NCI-H187 (cell line): ENCODE measurements at regions not wholly inside any gene's neighbourhood (a gene's known extent, or its start where the extent isn't known, plus 50 kb on each side); places are given as distances from the start of the nearest gene placed in this dataset.
"Not testable (repeated sequence)": the region's sequence is repeated elsewhere in the genome, so short reads cannot be mapped to it uniquely, and the experiment has no call there.

Experiments
- DNase-seq, 2 experiments: peaks; one replicate each; lab custom pipeline; 2025; lab: John Stamatoyannopoulos, UW

DNA sequence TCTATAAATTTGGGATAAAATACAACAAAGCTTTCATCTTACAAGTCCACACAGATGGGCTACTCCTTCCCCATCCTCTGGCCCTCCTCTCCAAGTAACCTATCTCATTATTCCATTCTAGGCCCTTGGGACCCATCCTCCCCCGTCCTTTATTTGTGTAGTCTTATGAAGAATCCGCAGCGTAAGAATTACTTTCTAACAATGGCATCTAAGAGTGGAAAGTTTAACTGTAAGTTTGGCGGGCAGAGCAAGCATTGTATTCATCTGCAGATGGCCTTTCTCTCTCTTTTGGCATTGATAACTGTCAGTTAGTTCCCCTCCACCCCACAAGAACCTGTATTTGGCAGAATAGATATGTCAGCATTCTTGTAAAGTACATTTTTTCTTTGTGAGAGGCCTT is 91.9 kb upstream of the TSPAN2 start:
- DNase-seq, result no peak

DNA sequence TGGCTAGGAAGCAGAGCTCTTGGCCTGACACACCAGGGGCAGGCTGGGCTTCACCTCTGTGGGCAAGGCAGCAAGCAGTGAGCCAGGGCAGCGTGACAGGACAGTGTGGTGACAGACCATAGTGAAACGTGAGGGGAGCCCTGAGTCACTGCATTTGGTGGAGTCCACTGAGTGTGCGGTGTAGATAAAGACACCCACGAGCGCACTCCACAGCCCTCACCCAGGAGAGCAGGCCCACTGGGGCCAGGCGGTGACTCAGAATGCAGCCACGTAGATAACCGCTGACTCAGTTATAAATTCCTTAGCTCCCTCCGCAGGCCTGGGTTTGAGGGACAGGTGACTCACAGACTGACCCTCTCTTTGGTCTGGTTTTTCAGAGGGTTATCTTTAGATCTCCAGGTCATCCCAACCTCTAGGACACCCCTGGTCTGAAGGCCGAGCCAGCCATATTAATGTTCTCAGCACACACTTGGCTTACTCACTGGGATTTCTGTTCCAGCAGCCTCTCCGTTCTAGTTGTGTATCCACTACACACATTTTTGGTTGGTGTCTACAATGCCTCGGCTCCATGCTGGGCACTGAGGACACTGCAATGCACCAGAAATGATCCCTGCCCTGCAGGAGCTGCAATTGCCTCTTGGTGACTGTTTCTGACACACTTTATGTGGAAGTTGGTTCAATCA is 90.2 kb upstream of the TSPAN2 start:
- DNase-seq, result no peak

DNA sequence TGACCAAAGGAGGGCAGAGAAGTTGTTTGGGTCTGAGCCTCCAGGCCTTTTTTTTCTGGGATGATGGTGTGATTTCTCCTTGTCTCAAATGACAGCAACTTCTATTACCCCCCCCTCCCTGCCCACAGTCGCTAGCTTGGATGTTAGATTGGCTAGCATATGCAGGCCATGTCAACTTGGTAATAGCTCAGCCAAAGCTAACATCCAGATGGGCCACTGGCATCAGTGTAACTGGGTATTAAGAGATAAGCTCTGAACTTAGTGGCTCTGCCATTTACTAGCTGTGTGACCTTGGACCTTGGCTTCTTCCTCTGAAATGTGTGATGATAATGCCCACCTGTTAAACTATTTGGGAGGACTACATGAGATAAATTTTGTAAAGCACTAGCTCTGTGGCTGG is 86.9 kb upstream of the TSPAN2 start:
- DNase-seq, result no peak

DNA sequence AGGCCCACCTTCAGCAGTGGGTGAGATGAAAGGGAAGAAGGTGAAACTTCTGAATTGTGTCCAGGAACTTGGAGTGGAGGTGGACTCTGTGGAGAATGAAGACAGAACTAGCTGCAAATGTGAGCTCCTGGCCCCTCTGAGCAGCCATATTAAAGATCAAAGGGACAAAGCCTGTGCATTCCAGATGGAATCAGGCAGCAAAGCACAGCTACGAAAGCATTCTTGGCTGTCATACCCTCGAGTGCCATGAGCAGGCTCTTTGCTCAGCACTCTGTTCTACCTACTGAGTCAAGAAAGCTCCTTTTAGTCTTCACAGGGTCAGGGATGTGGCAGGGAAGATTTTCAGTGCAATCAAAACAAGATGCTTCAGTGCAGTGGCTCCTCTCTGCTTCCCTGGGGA is 86.3 kb upstream of the TSPAN2 start:
- no peak for DNase-seq

DNA sequence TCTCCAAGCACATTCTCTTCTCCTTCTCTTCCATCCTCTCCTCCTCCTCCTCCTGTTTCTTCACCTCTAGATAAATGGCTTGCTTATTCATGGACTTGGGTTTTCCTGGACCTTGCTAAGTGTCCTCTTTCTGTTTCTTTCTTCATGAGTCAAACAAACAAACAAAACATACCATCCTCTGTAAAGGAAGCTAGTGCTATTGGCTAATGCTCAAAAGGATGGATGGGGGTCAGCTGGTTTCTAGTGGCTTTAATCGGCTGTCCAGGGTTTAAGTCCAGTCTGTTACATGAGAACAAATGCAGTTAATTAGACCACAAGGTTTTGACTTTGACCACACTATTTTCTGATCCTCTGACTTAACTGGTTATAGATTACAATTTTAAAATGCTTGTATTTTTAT is 83.8 kb upstream of the TSPAN2 start:
- no peak for DNase-seq

DNA sequence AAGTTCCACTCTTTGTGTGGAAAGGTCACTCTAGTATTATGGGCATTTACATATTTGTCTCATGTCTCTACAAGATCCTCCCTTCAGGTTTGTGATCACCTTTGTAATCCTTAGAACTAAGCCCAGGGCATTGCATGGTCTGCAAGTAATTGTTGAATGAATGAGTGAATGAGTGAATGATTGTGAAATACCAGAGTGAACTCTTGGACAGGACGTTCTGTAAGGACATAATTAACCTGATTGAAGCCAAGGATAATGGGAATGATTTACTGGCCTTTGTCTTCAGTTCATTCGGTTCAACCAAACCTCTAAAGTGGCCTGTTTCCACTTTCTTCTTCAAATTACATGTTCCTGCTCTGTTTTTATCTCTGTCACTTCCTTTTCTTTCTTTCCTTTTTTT is 83.0 kb upstream of the TSPAN2 start:
- no peak for DNase-seq

DNA sequence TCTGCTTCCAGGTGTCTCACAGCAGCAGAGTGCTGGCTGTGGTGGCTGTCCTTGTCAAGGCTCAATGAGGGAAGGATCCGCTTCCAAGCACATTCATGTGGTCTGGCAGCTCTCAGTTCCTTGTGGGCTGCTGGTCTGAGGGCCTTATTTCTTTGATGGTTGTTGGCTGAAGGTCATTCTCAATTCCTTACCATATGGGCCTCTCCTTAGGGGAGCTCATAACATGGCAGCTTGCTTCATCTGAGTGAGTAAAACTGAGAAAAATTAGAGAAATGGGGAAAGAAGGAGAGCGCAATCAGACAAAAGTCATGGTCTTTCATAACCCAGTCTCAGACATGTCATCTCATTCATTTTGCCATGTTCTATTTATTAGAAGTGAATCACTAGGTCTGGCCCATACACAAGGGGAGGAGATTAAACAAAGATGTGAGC is 81.7 kb upstream of the TSPAN2 start:
- no peak for DNase-seq

DNA sequence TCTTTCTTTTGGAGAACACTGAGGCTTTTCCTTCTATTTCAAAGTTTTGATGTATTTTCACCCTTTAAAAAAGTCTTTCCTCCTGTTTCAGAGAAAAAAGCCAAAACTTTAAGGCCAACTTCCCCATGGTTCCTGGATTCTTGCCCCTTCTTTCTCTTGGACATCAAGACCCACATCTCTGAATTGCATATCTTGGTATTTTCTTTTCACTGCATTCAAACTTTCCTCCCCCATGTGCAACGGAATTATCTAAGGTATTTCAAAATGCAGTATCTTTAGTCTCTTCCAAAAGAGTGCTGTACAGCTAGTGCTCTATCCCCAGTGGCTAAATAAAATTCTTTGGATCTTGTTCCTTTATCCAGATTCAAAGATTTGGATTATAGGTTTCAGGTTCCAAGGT is 81.1 kb upstream of the TSPAN2 start:
- DNase-seq, result no peak

DNA sequence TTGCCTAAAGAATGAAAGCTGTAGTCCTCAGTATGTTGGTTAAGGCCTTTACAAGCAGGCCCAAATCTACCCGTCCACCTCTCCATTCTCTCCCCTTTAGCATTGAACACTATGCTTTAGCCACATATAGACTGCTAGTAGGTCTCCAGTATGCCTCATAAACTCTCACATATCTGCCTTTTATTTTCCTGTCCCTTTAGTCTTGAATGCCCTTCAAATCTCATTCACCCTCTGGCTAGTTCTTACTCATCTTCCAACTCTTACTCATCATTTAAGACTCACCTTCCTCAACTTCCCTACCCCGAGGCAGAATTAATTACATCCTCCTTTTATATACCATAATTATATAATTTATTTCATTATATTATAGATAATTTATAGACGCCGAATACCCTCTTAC is 78.7 kb upstream of the TSPAN2 start:
- DNase-seq, result no peak

DNA sequence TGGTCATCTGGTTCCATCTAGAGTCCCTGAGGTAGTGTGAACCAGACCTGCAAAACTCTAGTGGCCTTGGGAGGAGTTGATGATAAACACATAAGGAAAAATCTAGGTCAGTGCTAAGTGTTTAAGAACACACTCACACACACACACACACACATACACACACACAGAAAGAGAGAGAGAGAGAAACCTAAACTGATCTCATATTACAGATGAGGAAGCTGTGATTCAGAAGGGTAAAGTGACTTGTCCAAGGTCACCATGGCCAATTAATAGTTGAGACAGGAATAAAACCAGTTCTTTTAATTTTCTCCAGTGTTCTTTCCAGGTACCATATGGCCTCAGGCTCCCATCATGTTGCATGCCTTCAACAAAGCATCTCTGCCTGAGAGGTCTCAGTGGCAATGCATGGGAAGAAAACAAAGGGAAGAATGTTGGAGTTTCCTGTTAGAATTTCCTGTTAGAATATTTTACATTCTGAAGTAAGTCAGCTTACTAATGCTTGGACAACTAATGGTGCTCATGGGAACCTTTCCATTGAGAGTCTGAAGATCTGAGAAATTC is 77.3 kb upstream of the TSPAN2 start:
- DNase-seq, result no peak

DNA sequence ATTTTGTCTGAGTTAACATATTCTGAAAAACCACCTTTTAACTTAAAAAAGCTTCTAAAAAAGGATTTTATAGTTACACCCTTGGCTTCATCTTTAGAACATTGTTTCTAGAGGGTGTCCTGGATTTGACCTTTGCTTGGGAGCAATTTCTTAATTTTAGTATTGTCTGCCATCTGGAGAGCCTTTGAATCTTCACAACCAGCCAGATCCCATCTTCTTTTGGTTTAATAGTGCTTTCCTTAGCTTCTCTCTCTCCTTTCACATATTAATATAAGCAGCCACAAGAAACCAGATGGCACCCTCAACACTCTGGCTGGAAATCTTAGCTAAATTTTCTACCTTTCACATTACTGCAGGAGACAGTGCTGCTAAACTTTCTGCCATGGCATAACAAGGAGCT is 76.5 kb upstream of the TSPAN2 start:
- no peak for DNase-seq

DNA sequence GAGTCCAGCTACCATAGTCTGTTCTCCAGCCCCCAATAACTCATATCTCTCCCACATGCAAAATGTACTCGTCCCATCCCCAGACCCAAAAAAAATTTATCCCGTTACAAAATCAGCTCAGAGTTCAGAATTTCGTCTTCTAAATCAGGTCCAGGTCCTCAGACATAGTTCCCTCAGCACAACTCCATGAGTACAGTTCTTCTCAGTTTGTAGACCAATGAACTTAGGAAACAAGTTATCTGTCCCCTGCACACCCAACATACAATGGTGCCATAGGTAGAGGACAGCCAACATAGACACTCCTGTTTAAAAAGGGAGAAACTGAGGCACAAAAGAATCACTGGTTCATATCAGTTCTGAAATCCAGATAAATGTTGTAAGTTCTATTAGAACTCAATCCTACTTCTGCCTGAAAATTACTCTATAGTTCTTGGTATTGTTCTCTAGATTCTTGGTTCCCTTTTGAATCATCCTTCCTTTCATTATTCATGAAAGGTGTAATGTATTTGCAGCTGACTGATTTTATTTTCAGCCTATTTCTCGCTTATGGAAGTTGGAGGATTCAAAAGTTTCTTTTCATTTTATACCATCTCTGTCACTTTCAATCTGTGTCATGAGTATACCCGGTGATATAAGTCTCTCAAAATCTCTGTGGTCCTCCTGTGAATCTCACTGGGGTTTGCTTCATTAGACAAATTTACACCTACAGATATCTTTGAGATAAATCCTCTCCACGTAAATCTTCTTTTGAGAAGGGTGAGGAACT is 75.8 kb upstream of the TSPAN2 start:
- no peak for DNase-seq

DNA sequence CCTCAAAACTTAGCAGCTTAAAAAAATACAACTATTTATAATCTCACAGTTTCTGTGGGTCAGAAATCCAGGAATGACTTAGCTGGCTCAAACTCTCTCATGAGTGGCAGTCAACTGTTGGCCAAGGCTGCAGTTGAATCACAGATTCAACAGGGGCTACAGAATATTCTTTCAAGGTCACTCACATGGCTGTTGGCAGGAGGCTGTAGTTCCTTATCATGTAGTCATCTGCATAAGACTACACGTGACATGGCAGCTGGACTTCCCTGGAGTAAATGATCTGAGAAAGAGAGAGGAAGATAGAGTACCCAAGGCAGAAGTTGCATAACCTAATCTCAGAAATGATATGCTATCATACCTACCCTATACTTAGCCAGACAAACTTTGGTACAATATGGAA is 75.2 kb upstream of the TSPAN2 start:
- DNase-seq, result no peak

DNA sequence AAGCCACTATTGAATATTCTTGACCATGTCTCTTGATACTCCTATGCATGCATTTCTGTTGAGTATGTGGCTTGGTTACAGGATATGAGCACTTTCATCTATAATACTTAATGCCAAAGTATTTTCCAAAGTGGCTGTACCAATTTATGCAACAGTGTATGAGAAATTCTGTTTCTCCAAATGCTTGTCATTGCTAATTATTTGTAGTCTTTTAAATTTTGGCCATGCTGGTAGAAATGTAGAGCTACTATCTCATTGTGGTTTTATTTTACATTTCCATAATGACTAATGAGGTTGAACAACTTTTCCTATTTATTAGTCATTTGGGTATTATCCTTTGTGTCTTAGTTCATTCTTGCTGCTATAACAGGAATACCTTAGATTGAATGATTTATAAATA is 71.4 kb upstream of the TSPAN2 start:
- no peak for DNase-seq

DNA sequence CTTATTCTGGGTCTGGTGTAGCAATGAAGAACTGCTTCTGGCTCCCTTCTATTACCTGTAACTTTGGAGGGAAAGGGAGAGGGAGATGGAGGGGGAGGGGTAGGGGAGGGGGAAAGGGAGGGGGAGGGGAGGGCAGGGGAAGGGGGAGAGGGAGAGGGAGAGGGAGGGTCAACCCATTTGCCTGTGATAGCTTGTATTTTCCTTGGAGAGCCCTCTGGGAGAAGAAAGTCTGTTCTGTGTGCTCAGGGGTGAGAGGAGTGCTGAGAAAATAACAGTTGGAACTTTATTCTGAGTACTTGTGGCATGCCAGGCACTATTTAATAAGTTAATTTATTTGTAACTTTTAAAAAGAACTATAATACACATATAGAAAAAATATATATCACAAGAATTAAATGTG is 70.7 kb upstream of the TSPAN2 start:
- DNase-seq, result no peak

DNA sequence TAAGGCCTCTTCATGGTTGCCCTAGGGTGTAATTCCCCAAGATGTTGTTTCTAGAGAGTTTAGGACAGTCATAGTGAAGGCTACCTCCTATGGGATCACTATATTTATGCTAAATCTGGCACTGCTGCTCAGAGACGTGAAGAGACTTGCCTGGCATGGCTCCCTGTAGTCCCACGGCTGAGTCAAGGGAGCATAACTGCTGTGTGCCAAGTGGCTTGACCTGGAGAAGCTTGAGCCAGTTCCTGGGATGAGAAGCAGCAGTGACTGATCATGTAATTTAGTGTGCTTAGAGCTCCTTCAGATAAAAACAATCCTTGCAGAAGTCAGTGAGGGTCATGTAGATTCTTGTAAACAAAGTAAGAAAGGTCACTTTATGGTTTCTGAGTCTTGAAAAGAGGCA is 68.9 kb upstream of the TSPAN2 start:
- no peak for DNase-seq

DNA sequence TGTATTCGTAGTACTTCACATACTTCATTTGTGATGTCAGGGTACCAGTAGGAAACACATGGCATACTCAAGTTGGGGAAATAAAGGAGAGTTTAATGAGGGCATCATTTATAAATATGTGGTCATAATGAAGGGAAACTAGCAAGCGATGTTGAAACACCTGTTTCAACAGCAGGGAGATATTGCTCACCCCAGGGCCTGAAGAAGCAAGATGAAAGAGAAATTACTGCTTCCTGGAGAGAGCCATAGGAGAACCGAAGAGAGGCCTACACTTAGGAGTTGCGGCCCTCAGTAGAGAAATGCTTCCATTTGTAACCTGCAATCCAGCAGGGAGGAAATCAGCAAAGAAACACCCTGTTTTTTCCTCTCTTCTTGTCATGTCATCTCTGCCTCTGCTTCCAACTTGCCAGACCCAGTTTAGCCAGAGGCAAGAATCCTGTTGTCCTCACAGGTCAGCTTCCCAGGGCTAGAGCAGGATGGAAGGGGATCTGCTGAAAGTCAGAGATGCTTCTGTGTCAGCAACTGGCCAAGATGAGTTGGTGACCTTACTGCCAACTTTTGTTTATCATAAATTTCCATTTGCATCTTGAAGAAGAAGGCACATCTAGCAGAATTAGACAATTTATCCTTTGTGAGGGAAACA is 67.6 kb upstream of the TSPAN2 start:
- DNase-seq, result no peak

DNA sequence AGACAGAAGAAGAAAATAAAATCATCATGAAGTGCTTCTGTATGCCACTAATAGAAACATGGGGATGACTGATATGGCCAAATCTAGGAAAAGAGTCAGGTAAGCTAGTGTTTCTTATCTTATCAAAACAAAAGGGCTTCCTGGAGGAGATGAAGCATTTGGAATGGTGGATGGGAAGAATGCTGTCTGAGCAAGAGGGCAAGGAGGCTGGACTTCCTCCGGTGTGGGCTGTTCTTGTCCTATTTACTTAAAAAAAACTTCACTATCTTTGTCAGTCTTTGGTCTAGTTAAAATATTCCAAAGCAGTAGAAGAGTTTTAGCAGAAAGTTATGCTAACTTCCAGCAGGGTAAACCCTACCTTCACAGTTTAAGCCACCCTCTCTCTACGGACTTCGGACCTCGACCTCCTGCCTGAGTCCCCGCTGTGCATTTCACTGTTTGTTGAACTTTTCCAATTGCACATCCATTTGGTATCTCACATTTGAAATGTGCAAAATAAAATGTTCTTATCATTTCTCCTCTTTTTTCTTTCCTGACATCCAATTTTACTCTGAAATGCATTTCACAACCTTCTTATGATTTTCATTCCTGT is 64.8 kb upstream of the TSPAN2 start:
- DNase-seq, result no peak

DNA sequence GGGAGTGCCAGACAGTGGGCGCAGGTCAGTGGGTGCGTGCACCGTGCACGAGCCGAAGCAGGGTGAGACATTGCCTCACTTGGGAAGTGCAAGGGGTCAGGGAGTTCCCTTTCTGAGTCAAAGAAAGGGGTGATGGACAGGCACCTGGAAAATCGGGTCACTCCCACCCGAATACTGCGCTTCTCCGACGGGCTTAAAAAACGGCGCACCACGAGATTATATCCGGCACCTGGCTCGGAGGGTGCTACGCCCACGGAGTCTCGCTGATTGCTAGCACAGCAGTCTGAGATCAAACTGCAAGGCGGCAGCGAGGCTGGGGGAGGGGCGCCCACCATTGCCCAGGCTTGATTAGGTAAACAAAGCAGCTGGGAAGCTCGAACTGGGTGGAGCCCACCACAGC is 58.6 kb upstream of the TSPAN2 start:
- not testable (repeated sequence) for DNase-seq

DNA sequence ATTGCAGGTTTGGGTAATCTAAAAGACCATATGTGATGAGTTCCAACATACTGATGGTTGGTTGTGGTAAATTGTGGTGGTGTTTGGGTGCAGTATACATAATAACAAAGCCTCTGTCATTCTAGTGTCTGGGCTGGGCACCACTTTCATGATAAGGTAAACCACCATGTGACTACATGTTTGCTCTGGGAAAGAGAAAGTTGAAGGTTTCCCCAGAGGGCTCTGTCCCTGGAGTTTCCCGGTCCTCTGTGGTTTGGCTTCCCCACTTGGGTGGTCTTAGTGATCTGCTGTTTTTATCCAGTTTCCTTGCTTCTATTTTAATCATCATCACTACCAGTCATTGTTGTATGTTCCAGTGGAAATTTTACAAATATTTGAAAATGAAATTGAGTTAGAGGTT is 55.9 kb upstream of the TSPAN2 start:
- DNase-seq, result no peak

DNA sequence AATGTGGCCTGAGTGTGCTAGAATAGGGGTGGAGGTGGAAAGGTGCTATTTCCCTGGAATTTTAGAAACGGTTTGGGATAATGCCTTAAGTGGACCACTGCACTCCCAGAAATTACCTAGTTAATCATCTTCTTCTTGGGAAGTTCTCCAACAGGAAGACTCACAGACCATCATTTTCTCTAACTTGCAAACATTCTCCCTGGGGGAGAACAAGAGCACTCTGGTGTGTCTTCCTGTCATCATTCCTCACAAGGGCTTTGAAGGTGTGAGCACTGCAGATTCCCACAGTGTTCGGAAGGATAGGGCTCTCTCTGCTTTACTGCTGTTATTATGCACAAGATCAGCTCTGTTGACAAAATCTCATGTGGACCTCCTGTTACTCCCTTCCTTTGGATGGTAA is 54.9 kb upstream of the TSPAN2 start:
- no peak for DNase-seq

DNA sequence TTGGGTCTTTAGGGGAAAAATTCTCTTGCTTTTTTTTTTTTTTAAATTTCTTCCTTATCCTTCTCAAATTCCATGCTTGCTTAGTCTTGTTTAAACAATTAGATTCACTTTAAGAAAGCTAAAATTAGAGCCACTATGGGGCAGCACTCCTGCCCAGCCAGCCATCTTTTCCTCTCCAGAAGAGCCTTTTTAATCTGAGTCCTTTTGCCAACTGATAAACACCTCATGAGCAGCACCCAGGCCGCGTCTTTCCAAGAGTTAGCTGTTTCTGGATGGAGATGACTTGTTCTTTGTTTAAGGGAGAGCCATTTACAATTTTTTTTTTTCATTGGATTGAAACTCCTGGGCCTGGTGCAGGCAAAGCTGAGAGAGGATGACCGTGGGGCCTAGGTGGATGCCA is 53.3 kb upstream of the TSPAN2 start:
- DNase-seq, result no peak

DNA sequence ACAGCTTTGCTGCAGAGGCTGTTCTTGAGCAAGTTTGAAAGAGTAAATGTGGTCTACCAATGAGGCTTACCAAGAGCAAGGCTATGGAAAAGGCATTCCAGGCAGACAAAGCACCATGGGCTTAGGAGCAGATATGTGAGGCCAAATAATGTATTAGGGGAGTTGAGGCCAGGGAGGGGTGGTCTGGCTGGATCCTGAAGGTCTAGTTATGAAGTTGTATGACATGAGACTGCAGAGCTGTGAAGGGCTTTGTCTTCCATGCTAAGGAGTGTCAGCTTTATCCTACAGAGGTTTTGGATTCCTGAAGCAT is 51.8 kb upstream of the TSPAN2 start:
- no peak for DNase-seq
